ENCODE measurements at regions not wholly inside any gene's neighbourhood (a gene's known extent, or its start where the extent isn't known, plus 50 kb on each side); places are given as distances from the start of the nearest gene placed in this dataset.

DNA sequence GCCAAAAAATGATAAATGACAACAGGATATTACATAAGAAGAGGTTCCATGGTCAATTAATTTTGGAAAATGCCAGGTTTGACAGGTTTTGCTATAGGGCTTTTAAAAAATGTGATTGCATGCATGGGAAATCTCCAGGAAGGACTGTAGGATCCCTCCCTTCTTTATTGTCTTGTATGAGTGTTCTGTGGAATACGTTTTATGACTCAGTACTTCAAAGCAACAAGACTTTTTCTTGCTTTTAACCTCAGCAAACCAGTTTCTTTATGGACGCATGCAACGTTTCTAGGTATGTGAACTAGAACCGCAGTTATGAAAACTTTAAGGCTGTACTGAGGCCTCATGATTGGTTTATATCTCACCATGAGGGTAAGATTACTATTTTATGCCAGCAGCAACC lies 76.6 kb upstream of the NTRK2 start:
- DNase-seq, result no peak

DNA sequence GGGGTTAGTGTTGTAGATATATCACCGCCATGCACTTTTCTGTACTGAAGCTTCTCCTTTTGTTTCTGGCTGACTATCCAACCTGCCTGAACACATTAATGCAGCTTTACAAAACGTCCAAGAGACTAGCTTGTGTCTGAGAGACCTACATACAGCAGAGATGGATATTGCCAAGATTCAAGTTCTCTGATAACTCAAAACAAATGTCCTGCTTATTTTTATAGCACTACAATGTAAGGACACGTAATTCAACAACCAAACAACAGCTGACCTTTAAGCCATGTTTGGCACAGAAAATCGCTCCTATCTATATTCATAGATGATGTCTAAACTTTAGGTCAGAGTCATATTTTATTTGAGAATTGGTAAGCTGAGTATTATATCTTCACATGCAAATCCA lies 76.2 kb upstream of the NTRK2 start:
- DNase-seq, result no peak

DNA sequence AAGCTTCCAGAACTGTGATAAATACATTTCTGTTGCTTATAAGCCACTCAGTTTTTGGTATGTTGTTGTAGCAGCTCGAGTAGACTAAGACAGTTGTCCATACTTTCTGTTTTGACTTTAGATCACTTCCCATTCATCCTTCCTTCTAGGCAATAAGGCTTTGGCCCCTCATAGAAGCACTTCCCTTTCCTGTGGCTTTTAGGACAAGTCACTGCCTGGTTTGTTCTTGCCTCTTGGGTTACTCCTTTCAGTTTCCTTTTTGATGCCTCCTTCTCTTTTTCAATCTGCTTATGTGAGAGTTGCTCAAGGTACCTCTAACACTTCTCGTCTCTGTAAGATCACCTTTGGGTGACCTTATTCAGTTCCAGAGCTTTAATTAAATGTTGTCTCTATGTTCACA lies 72.4 kb upstream of the NTRK2 start:
- no peak for DNase-seq

DNA sequence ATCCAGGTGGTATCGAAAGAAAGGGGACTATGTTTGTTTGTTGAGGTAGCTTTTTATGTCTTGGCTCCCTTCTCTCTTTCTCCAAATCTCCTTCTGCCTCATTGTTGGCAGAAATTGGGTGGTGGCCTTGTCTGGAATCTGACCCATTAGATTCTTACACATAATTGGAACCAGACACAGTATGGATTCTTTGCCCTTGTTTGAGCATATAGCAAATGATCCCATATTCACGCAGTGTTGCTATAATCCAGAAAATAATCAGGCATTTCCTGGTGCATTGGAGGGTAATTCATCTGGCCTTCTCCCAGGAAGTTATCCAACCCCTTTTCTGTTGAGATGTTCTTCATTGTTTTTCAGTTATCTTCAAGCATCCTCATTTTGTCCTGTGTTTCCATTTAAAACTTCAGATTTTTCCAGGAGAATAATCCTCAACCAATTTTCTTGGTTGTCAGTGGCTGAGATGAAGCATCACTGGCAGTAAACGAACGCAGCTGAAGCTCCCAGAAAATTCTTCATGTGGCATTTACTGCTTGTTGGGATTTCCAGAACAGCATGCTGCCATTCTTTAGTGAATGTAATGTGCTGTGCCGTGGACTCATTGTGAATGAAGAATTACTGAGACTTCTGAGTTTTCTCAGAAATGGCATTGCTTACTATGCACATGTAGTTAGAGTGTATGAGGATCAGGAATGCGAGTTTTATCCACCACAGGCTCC lies 70.5 kb upstream of the NTRK2 start:
- DNase-seq, result no peak

DNA sequence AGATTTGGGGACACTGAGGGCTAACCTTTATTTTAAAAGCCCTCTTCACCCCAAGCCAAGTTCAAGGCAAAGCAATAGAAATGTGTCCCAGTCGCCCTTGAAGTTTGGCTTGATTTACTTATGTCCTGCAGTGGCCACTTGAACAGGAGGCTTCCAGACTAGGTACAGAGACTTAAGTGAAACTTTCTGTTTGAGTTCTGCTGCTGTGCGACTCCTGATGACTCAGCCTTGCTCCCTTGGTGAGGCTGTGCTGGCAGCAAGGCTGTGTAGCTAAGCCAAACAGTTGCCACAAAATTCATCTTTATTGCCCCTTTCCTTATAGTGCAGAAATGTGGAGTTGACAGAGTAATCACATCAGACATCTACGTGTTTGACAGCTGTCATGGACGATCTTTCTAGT lies 68.8 kb upstream of the NTRK2 start:
- DNase-seq, result no peak

DNA sequence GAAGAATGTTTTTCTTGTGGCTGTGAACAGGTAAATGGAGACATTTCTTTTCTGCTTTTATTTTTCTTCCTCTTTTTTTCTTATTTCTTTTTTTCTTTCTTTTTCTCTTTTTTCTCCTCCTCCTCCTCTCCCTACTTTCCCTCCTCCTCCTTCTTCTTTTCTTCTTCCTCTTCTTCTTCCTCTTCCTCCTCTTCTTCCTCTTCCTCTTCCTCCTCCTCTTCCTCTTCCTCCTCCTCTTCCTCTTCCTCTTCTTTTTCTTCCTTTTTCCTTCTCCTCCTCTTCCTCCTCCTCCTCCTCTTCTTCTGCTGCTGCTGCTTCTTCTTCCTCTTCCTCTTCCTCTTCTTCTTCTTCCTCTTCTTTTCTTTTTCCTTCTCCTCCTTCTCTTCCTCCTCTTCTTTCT lies 65.3 kb upstream of the NTRK2 start:
- DNase-seq, result no peak

DNA sequence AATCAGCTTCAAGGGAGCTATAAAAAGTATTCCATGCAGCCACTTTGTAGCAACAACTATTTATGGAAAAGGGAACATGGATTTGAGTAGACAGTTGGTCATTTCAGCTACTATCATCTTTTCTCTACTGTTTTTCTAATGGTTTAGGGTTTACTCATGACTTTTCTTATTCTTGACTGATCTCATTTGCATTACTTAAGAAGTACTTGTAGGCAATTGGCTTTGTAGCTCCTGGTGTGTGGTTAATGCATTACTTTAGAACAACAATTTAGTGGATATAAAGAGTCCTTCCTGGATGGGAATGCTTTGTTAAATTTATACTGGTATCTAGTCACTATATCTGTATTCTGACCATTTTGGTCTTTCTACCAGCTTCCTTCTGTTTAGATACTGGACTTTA lies 59.8 kb upstream of the NTRK2 start:
- no peak for DNase-seq

DNA sequence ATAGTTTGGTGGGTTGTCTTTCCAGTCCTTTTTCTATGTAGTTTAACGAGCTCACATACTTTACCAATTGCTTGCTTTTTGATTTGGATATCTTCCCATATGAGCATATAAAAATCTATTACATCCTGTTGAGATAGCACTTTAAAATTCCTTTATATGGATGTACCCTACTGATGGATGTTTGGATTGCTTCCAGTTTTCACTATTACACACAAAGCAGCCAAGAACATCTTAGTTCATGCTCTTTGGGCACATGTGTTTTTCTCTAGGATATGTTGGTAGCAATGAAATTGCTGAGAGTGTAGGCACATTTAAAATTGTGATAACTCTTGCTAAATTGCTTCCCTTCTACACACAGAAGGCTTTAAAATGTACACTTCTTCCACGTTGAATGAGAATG lies 56.1 kb upstream of the NTRK2 start:
- DNase-seq, result no peak

DNA sequence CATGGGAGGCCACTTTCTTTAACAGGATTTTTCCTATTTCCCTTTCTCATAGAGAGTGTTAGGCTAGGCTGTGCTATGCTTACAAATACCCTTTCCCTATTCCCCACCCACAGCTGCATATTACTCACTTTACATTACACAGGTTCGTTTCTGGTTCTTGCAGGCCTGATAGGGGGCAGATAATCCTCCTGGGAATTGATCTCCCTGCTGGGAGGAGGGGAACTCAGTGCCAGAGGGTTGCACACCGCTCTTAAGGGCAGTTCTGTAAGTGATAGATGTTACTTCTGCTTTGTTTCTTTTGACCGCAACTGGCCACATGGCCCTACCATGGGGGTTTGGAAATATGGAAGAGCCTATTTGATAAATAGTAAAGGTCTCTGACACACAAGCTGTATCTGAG lies 54.0 kb upstream of the NTRK2 start:
- DNase-seq, result no peak

DNA sequence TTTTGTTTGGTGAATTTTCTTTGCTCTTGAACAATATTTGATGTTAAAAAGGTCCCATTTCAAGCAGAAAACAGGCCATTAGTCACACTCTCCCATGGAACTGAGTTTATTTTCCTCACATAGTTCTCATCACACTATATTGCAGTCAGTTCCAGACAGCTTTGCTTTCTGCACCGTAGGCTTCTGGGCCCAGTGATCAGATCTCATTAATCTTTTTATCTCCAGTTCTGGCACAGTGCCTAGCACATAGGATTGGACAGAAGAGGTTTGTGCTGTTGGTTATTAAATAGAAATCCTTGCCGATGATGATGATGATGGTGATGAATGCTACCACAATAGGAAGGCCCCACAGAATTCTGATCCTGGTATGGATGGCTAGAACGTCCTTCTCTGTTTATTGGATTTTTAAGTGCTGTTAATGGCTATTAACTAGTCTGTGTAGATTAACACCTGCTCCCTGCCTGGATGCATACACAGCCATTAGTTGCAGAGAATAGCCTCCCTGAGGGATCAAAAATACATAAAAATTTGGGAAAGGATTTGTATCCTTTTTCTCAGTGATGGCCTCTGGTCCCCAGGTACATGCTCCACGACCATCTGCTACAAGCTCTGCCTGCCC lies 52.0 kb upstream of the NTRK2 start:
- DNase-seq, result no peak
